ENCODE measurements at regions not wholly inside any gene's neighbourhood (a gene's known extent, or its start where the extent isn't known, plus 50 kb on each side); places are given as distances from the start of the nearest gene placed in this dataset.

GRCh38 chr20:1798982-1799381, 96.2 kb upstream of the SIRPA start:
- no peak for DNase-seq

DNA sequence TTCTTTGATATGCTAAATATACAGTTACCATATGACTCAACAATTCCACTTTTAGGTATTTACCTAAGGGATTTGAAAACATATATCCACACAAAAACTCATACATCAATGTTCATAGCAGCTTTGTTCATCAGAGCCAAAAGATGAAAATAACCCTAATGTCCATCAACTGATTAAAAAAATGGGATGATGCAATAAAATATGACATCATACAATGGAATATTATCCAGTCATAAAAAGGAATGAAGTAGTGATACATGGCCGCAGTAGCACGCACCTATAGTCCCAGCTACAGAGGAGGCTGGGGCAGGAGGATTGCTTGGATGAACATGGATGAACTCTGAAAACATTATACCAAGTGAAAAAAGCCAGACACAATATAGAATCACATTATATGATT, 101.4 kb upstream of the SIRPA start:
- DNase-seq, result no peak

DNA sequence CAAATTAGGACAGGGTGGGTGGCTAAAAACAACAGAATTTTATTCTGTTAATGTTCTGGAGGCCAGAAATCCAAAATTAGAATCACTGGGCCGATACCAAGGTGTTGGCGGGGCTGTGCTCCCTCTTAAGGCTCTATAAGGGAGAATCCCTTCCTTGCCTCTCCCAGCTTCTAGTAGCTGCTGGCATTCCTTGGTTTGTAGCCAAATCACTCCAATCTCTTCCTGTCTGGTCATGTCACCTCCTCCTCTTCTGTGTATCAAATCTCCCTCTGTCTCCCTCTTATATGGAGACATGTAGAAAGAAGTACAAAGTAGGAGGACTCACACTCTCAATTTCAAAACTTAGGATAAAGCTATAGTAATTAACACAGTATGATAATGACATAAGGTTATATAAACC, 102.9 kb upstream of the SIRPA start:
- no peak for DNase-seq

- DNase-seq, result no peak
Observed at GRCh38 chr20:1790386-1790785, 104.8 kb upstream of the SIRPA start.

DNA sequence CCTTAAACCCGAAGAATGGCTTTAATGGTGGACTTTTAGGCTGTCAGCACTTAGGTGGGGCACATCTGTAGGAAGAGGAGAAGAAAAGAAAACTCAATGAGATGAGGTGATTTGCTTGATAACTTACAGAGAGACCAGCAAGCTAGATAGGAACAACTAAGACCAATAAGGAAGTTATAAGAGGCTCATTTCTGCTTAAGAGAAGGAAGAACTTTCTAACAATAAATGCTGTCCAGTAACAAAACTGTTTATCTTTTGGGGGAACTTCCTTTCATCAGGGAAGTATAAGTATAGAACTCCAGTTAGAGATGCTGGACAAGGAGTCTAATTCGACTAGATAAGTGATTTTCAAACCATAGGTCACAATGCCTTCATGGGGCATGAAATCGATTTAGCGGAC, 107.2 kb upstream of the SIRPA start:
- DNase-seq, result no peak

GRCh38 chr20:1786486-1786885, 108.7 kb upstream of the SIRPA start:
- no peak for DNase-seq

DNA sequence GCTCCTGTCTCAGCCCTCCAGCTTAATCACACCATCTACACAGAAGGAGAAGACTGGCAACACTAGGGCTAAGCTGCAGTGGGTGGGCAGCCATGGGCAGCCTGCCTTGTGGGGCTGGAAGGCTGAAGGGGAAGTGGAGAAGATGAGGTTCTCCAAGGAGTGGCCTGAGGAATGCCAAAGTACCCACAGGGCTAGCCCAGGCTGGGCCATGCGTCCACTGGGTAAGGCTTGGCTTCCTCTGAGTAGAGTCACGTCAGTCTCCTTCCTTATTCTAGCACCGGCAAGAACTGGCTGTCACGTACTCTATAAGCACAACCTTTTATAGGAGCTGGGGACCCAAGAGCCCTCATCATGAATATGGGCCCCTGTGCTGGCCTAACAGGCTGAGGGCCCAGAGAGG, 110.6 kb upstream of the SIRPA start:
- DNase-seq, result no peak

- DNase-seq, result no peak
Observed at GRCh38 chr20:1783245-1783644, 112.0 kb upstream of the SIRPA start.

GRCh38 chr20:1782181-1782580, 113.0 kb upstream of the SIRPA start:
- DNase-seq, result no peak

GRCh38 chr20:1779567-1779966, 115.6 kb upstream of the SIRPA start:
- no peak for DNase-seq

GRCh38 chr20:1778338-1778737, 116.9 kb upstream of the SIRPA start:
- no peak for DNase-seq

GRCh38 chr20:1777476-1777820, 117.8 kb upstream of the SIRPA start:
- DNase-seq, result no peak

GRCh38 chr20:1776681-1777475, 118.3 kb upstream of the SIRPA start:
- peak in 54 of 56 donors; percentile 20 to 91 (median 72) for DNase-seq

DNA sequence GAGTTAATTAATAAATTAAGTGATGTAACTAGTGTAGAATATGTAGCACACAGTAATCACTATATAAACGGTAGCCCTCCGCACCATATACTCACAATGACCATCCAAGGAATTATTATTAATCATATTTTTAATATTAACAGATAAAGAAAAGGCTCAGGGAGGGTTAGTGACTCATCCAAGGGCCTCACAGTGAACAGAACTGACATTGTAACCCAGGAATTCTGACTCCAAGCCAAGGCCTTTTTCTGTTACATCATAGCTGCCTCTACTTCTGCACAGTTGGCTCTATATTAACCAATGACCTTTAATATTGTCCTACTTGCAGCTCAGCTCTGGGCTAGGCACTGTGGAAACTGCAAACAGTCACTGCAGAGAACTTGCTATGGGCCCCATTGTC, 117.5 kb upstream of the SIRPG start:
- DNase-seq, result peak in 1 of 56 donors; percentile 11

DNA sequence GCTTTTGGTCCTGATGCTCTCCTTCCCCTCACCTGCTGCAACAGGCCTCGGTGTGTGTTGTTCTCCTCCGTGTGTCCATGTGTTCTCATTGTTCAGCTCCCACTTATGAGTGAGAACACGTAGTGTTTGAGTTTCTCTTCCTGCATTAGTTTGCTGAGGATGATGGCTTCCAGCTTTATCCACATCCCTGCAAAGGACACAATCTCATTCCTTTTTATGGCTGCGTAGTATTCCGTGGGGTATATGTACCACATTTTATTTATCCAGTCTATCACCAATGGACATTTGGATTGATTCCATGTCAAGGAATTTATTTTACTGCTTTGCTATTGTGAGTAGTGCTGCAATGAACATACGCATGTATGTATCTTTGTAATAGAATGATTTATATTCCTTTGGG, 116.9 kb upstream of the SIRPG start:
- no peak for DNase-seq

DNA sequence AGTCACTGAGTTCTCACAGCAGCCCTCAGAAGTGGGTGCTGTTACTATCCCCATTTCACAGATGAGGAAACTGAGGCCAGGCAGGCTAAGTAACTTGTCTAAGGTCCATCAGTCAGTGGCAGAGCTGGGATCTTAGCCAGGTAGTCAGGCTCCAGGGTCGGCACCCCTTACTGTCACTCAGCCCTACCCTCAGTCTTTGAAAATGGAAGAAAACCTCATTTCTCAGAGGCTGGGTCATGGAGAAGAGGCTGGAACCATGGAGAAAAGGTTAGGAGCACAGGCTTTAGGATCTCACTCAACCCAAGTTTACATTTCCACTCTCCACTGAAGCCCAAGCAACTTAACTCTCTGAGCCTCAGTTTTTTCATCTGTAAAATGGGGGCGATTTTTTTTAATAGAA, 116.2 kb upstream of the SIRPG start:
- no peak for DNase-seq

DNA sequence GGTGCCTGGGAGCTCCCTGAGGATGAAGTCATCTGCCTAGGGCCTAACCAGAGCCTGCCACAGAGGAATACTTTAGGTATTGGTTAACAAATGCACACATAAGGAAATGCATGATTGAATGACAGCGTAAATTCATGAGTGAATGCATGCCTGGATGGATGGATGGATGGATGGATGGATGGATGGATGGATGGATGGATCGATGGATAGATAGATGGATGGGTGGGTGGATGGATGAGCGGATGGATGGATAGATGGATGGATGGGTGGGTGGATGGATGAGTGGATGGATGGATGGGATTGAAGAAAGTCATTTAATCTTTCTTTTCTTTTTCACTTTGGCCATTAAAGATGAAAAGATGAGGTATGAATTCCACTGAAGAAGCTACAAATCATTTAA, 111.9 kb upstream of the SIRPG start:
- no peak for DNase-seq

DNA sequence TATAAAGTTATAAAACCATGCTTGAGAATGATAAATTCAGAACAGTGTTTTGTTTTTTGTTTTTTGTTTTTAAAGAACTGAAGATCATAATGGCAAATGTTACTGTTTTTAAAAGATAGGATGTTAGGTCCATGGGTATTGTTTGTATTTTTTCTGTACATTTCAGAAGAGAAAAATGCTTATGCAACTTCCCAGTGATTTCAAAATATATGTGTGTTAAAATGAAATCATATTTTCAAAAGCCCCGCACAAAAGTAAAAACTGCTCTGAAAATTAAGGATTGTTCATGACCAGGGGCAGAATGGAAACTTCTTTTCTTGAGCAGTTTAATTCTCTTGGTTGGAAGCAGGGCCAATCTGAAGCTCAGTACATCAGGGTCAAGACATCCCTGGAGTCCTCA, 109.2 kb upstream of the SIRPG start:
- no peak for DNase-seq

- DNase-seq, result peak in 54 of 56 donors; percentile 7 to 86 (median 58)
Observed at GRCh38 chr20:1764136-1765033, 106.8 kb upstream of the SIRPG start.

- no peak for DNase-seq
Observed at GRCh38 chr20:1761598-1761997, 104.0 kb upstream of the SIRPG start.

DNA sequence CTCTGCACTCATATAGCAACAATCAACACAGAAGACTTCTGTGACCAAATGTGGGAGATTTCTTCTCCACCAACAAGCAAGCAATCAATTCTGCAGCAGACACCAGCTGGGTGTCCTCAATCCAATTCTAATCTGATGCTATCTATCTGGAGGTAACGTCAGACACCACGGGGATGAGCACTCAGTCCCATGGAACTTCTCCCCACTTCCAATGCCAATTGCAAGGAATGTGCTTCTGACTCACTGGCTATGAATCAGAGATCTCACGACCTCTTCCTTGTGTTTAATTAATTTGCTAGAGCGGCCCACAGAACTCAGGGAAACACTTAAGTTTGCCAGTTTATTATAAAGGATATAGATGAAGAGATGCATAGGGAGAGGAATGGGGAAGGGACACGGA, 103.5 kb upstream of the SIRPG start:
- no peak for DNase-seq

DNA sequence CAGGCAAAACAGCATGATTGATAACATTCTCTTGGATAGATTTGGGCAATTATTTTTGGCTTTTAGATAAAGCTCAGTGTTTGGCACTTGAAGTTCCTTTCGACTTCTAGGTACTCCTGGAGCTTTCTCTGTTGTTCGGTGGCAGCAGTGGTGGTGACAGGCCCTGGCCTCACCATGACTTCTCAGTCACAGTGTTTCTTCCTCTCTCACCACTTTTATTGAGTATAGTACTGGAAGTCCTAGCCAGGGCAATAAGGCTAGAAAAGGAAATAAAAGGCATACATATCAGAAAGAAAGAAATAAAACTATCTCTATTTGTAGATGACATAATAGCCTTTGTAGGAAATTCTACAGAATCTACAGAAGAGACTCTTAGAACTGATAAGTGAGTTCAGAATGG, 101.2 kb upstream of the SIRPG start:
- DNase-seq, result no peak
